Hematopoietic multipotent progenitor cell treated with erythropoietin and hydrocortisone succinate and interleukin-3 and kit ligand, for 17 days (in vitro differentiated cells): ENCODE measurements at regions not wholly inside any gene's neighbourhood (a gene's known extent, or its start where the extent isn't known, plus 50 kb on each side); places are given as distances from the start of the nearest gene placed in this dataset.
"Not testable (repeated sequence)": the region's sequence is repeated elsewhere in the genome, so short reads cannot be mapped to it uniquely, and the experiment has no call there.

ENCODE experiments used
- DNase-seq: peaks from one replicate; pipeline ENCODE4 v3.0.0-alpha.2; 2015; ENCODE audit warnings: low spot score

GRCh38 chr9:90466441-90466840 lies 176.2 kb downstream of the DIRAS2 start:
- DNase-seq = no peak

GRCh38 chr9:90469435-90469834 lies 173.2 kb downstream of the DIRAS2 start:
- no peak for DNase-seq

- no peak for DNase-seq
These were observed 172.7 kb downstream of the DIRAS2 start for GRCh38 chr9:90469865-90470387.

GRCh38 chr9:90476058-90476457 lies 166.6 kb downstream of the DIRAS2 start:
- DNase-seq = no peak

- no peak for DNase-seq
These were observed 165.1 kb downstream of the DIRAS2 start for GRCh38 chr9:90477535-90477934.

- DNase-seq = no peak
These were observed 163.8 kb downstream of the DIRAS2 start for GRCh38 chr9:90478821-90479220.

GRCh38 chr9:90485028-90485427 lies 157.6 kb downstream of the DIRAS2 start:
- DNase-seq = no peak

GRCh38 chr9:90489066-90489465 lies 153.6 kb downstream of the DIRAS2 start:
- no peak for DNase-seq

- DNase-seq = no peak
These were observed 142.9 kb downstream of the DIRAS2 start for GRCh38 chr9:90499761-90500160.

GRCh38 chr9:90502134-90502533 lies 140.5 kb downstream of the DIRAS2 start:
- DNase-seq = no peak

- no peak for DNase-seq
These were observed 138.1 kb downstream of the DIRAS2 start for GRCh38 chr9:90504486-90504885.

- DNase-seq = no peak
These were observed 136.9 kb downstream of the DIRAS2 start for GRCh38 chr9:90505695-90506094.

- not testable (repeated sequence) for DNase-seq
These were observed 136.2 kb downstream of the DIRAS2 start for GRCh38 chr9:90506402-90506801.

GRCh38 chr9:90507621-90508020 lies 135.0 kb downstream of the DIRAS2 start:
- no peak for DNase-seq

- no peak for DNase-seq
These were observed 133.7 kb downstream of the DIRAS2 start for GRCh38 chr9:90508940-90509339.

GRCh38 chr9:90511711-90512110 lies 130.9 kb downstream of the DIRAS2 start:
- DNase-seq = no peak

- no peak for DNase-seq
These were observed 127.7 kb downstream of the DIRAS2 start for GRCh38 chr9:90514877-90515276.

- no peak for DNase-seq
These were observed 127.1 kb downstream of the DIRAS2 start for GRCh38 chr9:90515510-90515909.

- no peak for DNase-seq
These were observed 125.5 kb downstream of the DIRAS2 start for GRCh38 chr9:90517103-90517502.

- DNase-seq = no peak
These were observed 120.6 kb downstream of the DIRAS2 start for GRCh38 chr9:90521811-90522570.

GRCh38 chr9:90523958-90524357 lies 118.7 kb downstream of the DIRAS2 start:
- no peak for DNase-seq

- DNase-seq = no peak
These were observed 116.2 kb downstream of the DIRAS2 start for GRCh38 chr9:90526386-90526785.

GRCh38 chr9:90536094-90536493 lies 106.5 kb downstream of the DIRAS2 start:
- not testable (repeated sequence) for DNase-seq

GRCh38 chr9:90538566-90538965 lies 104.1 kb downstream of the DIRAS2 start:
- no peak for DNase-seq
